H9 (cell line): ENCODE measurements at regions not wholly inside any gene's neighbourhood (a gene's known extent, or its start where the extent isn't known, plus 50 kb on each side); places are given as distances from the start of the nearest gene placed in this dataset.
A peak's percentile ranks its signal among the peaks of the same experiment; 100 is the strongest.

Source experiments
- DNase-seq: peaks from one replicate; pipeline ENCODE4 v3.0.0-alpha.2; 2017
- H2AFZ ChIP-seq: one replicate; pipeline ENCODE4 v1.6.1; 2013; ENCODE audit warnings: mild to moderate bottlenecking, low read length, control low read depth, moderate library complexity
- H2AK5ac ChIP-seq: 2 replicates; pipeline ENCODE4 v1.6.1; 2013; ENCODE audit warnings: low read length, control low read depth, mixed read lengths; ENCODE audit not compliant: insufficient read length
- H2BK120ac ChIP-seq: one replicate; pipeline ENCODE4 v1.6.1; 2013; ENCODE audit warnings: low read depth, mild to moderate bottlenecking, low read length, control low read depth, inconsistent platforms; ENCODE audit not compliant: poor library complexity, severe bottlenecking
- H2BK12ac ChIP-seq: 2 replicates; pipeline ENCODE4 v1.6.1; 2013; ENCODE audit warnings: low read length, control low read depth, mixed read lengths, low read depth; ENCODE audit not compliant: insufficient read length
- H2BK15ac ChIP-seq: 2 replicates; pipeline ENCODE4 v1.6.1; 2013; ENCODE audit warnings: low read depth, low read length, control low read depth
- H2BK20ac ChIP-seq: one replicate; pipeline ENCODE4 v1.6.1; 2013; ENCODE audit warnings: low read depth, mild to moderate bottlenecking, low read length, control low read depth, inconsistent platforms; ENCODE audit not compliant: poor library complexity, severe bottlenecking
- H2BK5ac ChIP-seq: 2 replicates; pipeline ENCODE4 v1.6.1; 2013; ENCODE audit warnings: low read length, control low read depth, mixed read lengths; ENCODE audit not compliant: insufficient read length
- H3K14ac ChIP-seq: 2 replicates; pipeline ENCODE4 v1.6.1; 2013; ENCODE audit warnings: low read length, control low read depth; ENCODE audit not compliant: insufficient read depth
- H3K18ac ChIP-seq: 2 replicates; pipeline ENCODE4 v1.6.1; 2013; ENCODE audit warnings: low read depth, mild to moderate bottlenecking, mixed read lengths, low read length, control low read depth; ENCODE audit not compliant: insufficient read length
- H3K23ac ChIP-seq: 2 replicates; pipeline ENCODE4 v1.6.1; 2013; ENCODE audit warnings: low read length, control low read depth, mixed read lengths, low read depth; ENCODE audit not compliant: insufficient read length
- H3K23me2 ChIP-seq: 2 replicates; pipeline ENCODE4 v1.6.1; 2013; ENCODE audit warnings: low read depth, mild to moderate bottlenecking, mixed read lengths, low read length, control low read depth; ENCODE audit not compliant: insufficient read length, poor library complexity, severe bottlenecking
- H3K27ac ChIP-seq: 2 replicates; pipeline ENCODE4 v1.5.1; 2013; ENCODE audit warnings: low read length, control low read depth, mixed read lengths, low read depth; ENCODE audit not compliant: insufficient read length
- H3K27me3 ChIP-seq: 2 replicates; pipeline ENCODE4 v1.6.1; 2013; ENCODE audit warnings: low read length, control low read depth, inconsistent platforms; ENCODE audit not compliant: insufficient read depth
- H3K4ac ChIP-seq: 2 replicates; pipeline ENCODE4 v1.6.1; 2013; ENCODE audit warnings: low read depth, mild to moderate bottlenecking, control low read depth, inconsistent platforms, low read length, moderate library complexity
- H3K4me1 ChIP-seq: 2 replicates; pipeline ENCODE4 v1.6.1; 2013; ENCODE audit warnings: low read length, control low read depth, inconsistent platforms; ENCODE audit not compliant: insufficient read depth
- H3K4me2 ChIP-seq: 2 replicates; pipeline ENCODE4 v1.6.1; 2013; ENCODE audit warnings: low read length, control low read depth, mixed read lengths; ENCODE audit not compliant: insufficient read length, insufficient read depth
- H3K56ac ChIP-seq: 2 replicates; pipeline ENCODE4 v1.6.1; 2013; ENCODE audit warnings: low read depth, mild to moderate bottlenecking, mixed read lengths, low read length, control low read depth; ENCODE audit not compliant: insufficient read length
- H3K79me1 ChIP-seq: 2 replicates; pipeline ENCODE4 v1.6.1; 2013; ENCODE audit warnings: low read depth, mild to moderate bottlenecking, moderate library complexity, low read length, control low read depth, inconsistent platforms; ENCODE audit not compliant: insufficient read depth, poor library complexity, severe bottlenecking
- H3K79me2 ChIP-seq: 2 replicates; pipeline ENCODE4 v1.6.1; 2013; ENCODE audit warnings: low read length, control low read depth, inconsistent platforms; ENCODE audit not compliant: insufficient read depth
- H3K9ac ChIP-seq: 2 replicates; pipeline ENCODE4 v1.6.1; 2013; ENCODE audit warnings: low read length, control low read depth, mixed read lengths; ENCODE audit not compliant: insufficient read length; ENCODE audit errors: extremely low read depth
- H3K9me3 ChIP-seq: one replicate; pipeline ENCODE4 v1.6.1; 2013; ENCODE audit warnings: low read depth, low read length, inconsistent platforms; ENCODE audit not compliant: control insufficient read depth
- H3T11ph ChIP-seq: one replicate; pipeline ENCODE4 v1.6.1; 2013; ENCODE audit warnings: mild to moderate bottlenecking, low read length, control low read depth, inconsistent platforms
- H4K20me1 ChIP-seq: one replicate; pipeline ENCODE4 v1.6.1; 2013; ENCODE audit not compliant: control insufficient read depth, insufficient read length, insufficient read depth
- H4K5ac ChIP-seq: 2 replicates; pipeline ENCODE4 v1.6.1; 2013; ENCODE audit warnings: low read depth, mild to moderate bottlenecking, mixed read lengths, low read length, control low read depth; ENCODE audit not compliant: insufficient read length
- H4K8ac ChIP-seq: replicated peaks from 2 replicates; pipeline ENCODE4 v1.6.1; 2013; ENCODE audit warnings: low read length, control low read depth, mixed read lengths, low read depth; ENCODE audit not compliant: insufficient read length
- H4K91ac ChIP-seq: 2 replicates; pipeline ENCODE4 v1.6.1; 2013; ENCODE audit warnings: low read depth, mild to moderate bottlenecking, moderate library complexity, mixed read lengths, low read length, control low read depth; ENCODE audit not compliant: insufficient read length
- H3K27ac Mint-ChIP-seq, 3 experiments: 2 replicates in 2 of 3; 3 replicates in 1 of 3; pipeline ENCODE4 v1.8.0; 2020 to 2021; ENCODE audit warnings: mixed read lengths in 3 of 3, mild to moderate bottlenecking in 1 of 3, moderate library complexity in 1 of 3
- H3K27me3 Mint-ChIP-seq: 2 replicates; pipeline ENCODE4 v1.8.0; 2021; ENCODE audit warnings: low read depth, mild to moderate bottlenecking, moderate library complexity, mixed read lengths
- H3K36me3 Mint-ChIP-seq, 3 experiments: 2 replicates in 2 of 3; 3 replicates in 1 of 3; pipeline ENCODE4 v1.8.0; 2020 to 2021; ENCODE audit warnings: low read depth in 3 of 3, mixed read lengths in 3 of 3; ENCODE audit not compliant: insufficient read depth in 1 of 3
- H3K4me1 Mint-ChIP-seq, 2 experiments: 2 replicates each; pipeline ENCODE4 v1.8.0; 2020; ENCODE audit warnings: mixed read lengths in 2 of 2
- H3K4me3 Mint-ChIP-seq, 2 experiments: 2 replicates in 1 of 2; 3 replicates in 1 of 2; pipeline ENCODE4 v1.8.0; 2020 to 2021; ENCODE audit warnings: mild to moderate bottlenecking in 2 of 2, mixed read lengths in 2 of 2, moderate library complexity in 1 of 2
- H3K9me3 Mint-ChIP-seq, 2 experiments: 2 replicates in 1 of 2; 3 replicates in 1 of 2; pipeline ENCODE4 v1.8.0; 2020; ENCODE audit warnings: mild to moderate bottlenecking in 2 of 2, mixed read lengths in 2 of 2, moderate library complexity in 1 of 2
- CTCF ChIP-seq: fragments of 200-600 bp; sonication (generic); conservative IDR thresholded peaks from 3 replicates; pipeline ENCODE4 v1.8.0; 2021; ENCODE audit warnings: antibody characterized with exemption, mild to moderate bottlenecking
- WGBS: extraction: QIAGEN DNeasy Blood & Tissue Kit; methylation state at CpG from one replicate; pipeline ENCODE4 v1.1.7; 2013; ENCODE audit warnings: missing lambda C conversion rate, low lambda C conversion rate, mixed read lengths; ENCODE audit not compliant: insufficient read length; ENCODE audit errors: extremely low coverage; 5-methylcytosine and 5-hydroxymethylcytosine counted together

- Histone ChIP-seq H4K91ac (no peak overlapping the region), H3K4me1 (peaks cover 3% of the 10 kb centered on the region; the same call in 1 of the 2 replicates), H2BK20ac (no peak overlapping the region), H3K4me2 (peak overlapping the region; percentile 37), H4K20me1 (no peaks in the 10 kb centered on the region), H3T11ph (no peak overlapping the region), H3K27ac (no peak overlapping the region), H4K5ac (no peak overlapping the region), H2BK120ac (no peak overlapping the region), H3K27me3 (no peaks in the 10 kb centered on the region; the same call in 1 of the 2 replicates), H3K18ac (no peak overlapping the region), H2AFZ (no peak overlapping the region), H4K8ac (no peak overlapping the region), H3K23me2 (peaks cover 5% of the 10 kb centered on the region), H3K4ac (no peak overlapping the region), H3K9ac (no peak overlapping the region), H2BK15ac (no peak overlapping the region), H3K23ac (no peak overlapping the region), H3K14ac (no peak overlapping the region), H3K9me3 (no peaks in the 10 kb centered on the region), H2BK5ac (no peak overlapping the region), H2BK12ac (no peak overlapping the region), H3K79me1 (no peaks in the 10 kb centered on the region), H3K56ac (no peak overlapping the region), H2AK5ac (no peak overlapping the region), H3K79me2 (no peaks in the 10 kb centered on the region)
- Mint-ChIP-seq H3K36me3 (no peaks in the 10 kb centered on the region), H3K27ac (no peak overlapping the region), H3K4me1 (peaks cover 20 to 22% of the 10 kb centered on the region in 2 experiments), H3K27me3 (peaks cover 22% of the 10 kb centered on the region), H3K4me3 (peak overlapping the region in 1 of 2 experiments; percentile 30; a peak in 2 of 5 replicates), H3K9me3 (no peaks in the 10 kb centered on the region; a peak in 1 of 5 replicates)
- DNase-seq = peak; percentile 71
- peak; percentile 21; the same call in 2 of the 3 replicates for TF ChIP-seq CTCF
- WGBS = no CpG with 5 or more reads among the region's 11 CpGs
Measured at GRCh38 chr12:130014485-130014807, 110.6 kb upstream of the TMEM132D start.
